A549 (cell line): ENCODE measurements at regions not wholly inside any gene's neighbourhood (a gene's known extent, or its start where the extent isn't known, plus 50 kb on each side); places are given as distances from the start of the nearest gene placed in this dataset.

ENCODE experiments used
- MAZ ChIP-seq: fragments of 150-350 bp; IDR thresholded peaks from 2 replicates; pipeline ENCODE4 v1.6.1; 2014; ENCODE audit warnings: antibody characterized with exemption, low read depth, low read length, borderline replicate concordance
- POLR2A ChIP-seq: IDR thresholded peaks from 2 replicates; pipeline ENCODE4 v1.6.1; 2012; ENCODE audit warnings: mild to moderate bottlenecking, low read length
- RCOR1 ChIP-seq: fragments of 150-350 bp; IDR thresholded peaks from 2 replicates; pipeline ENCODE4 v1.6.1; 2014; ENCODE audit warnings: antibody characterized with exemption, low read length, low read depth
- TF ChIP-seq, protein P1 (sequence below): fragments of >200 bp; sonication (Bioruptor Twin); formaldehyde crosslinking; IDR thresholded peaks from 2 replicates; pipeline ENCODE4 v1.6.1; 2016
- TF ChIP-seq, protein P2 (sequence below): IDR thresholded peaks from 2 replicates; pipeline ENCODE4 v1.6.1; 2012

DNA sequence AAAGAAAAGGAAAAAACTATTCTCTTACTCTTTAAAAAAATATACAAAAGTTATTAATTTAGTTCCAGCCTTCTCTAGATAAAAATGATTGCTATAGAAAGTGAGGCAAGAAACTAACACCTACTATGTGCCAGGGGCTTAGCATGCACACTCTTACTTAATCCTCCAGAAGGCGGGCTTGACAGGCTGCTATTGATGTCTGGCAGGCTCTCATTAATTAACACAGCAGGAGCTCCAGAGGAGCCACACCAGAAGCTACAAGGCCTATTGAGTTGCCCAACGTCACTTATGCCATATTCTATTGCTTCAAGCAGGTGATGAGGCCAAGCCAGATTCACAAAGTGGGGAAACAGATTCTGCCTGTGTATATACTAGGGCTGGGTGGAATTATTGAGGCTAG lies 54.6 kb upstream of the CLINT1 start:
- TF ChIP-seq, protein P1, sequence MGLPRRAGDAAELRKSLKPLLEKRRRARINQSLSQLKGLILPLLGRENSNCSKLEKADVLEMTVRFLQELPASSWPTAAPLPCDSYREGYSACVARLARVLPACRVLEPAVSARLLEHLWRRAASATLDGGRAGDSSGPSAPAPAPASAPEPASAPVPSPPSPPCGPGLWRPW: no peak
- no peak for TF ChIP-seq RCOR1
- TF ChIP-seq, protein P2, sequence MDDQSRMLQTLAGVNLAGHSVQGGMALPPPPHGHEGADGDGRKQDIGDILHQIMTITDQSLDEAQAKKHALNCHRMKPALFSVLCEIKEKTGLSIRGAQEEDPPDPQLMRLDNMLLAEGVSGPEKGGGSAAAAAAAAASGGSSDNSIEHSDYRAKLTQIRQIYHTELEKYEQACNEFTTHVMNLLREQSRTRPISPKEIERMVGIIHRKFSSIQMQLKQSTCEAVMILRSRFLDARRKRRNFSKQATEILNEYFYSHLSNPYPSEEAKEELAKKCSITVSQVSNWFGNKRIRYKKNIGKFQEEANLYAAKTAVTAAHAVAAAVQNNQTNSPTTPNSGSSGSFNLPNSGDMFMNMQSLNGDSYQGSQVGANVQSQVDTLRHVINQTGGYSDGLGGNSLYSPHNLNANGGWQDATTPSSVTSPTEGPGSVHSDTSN: no peak
- no peak for TF ChIP-seq MAZ
- TF ChIP-seq POLR2A: no peak
